ENCODE measurements at regions not wholly inside any gene's neighbourhood (a gene's known extent, or its start where the extent isn't known, plus 50 kb on each side); places are given as distances from the start of the nearest gene placed in this dataset.

- H3K4me3 ChIP-seq (ENCODE audit: insufficient read depth, low read length): no peak overlapping the region
- DNase-seq (ENCODE audit: insufficient read length, low spot score, missing footprints): no peak
- no peaks in the 10 kb centered on the region for H3K36me3 ChIP-seq (ENCODE audit: insufficient read depth, low read length)
- no peaks in the 10 kb centered on the region for H4K20me1 ChIP-seq (ENCODE audit: insufficient read depth, low read length)
- no peak for TF ChIP-seq CTCF (IDR thresholded peaks at IDR 0.05; ENCODE audit: extremely low read depth, low read depth, low read length)
- H3K4me2 ChIP-seq (ENCODE audit: insufficient read depth, low read length): no peak overlapping the region
- no peak overlapping the region for H2AFZ ChIP-seq (ENCODE audit: low read length)
- no peaks in the 10 kb centered on the region for H3K79me2 ChIP-seq (ENCODE audit: insufficient read depth, low read length)
- H3K4me1 ChIP-seq (ENCODE audit: insufficient read depth, low read length): no peaks in the 10 kb centered on the region
- H3K9me3 ChIP-seq (ENCODE audit: low read depth, low read length): no peaks in the 10 kb centered on the region
- H3K27me3 ChIP-seq (ENCODE audit: insufficient read depth, low read length): no peaks in the 10 kb centered on the region
- H3K27ac ChIP-seq (ENCODE audit: low read depth, low read length): no peak overlapping the region
Observed at GRCh38 chr5:44907396-44907795, 98.6 kb downstream of the MRPS30 start.

- DNase-seq (ENCODE audit: insufficient read length, low spot score, missing footprints): no peak
- Histone ChIP-seq H3K36me3 (ENCODE audit: insufficient read depth, low read length) (no peaks in the 10 kb centered on the region), H3K79me2 (ENCODE audit: insufficient read depth, low read length) (no peaks in the 10 kb centered on the region), H3K27ac (ENCODE audit: low read depth, low read length) (no peak overlapping the region), H2AFZ (ENCODE audit: low read length) (no peak overlapping the region), H3K4me2 (ENCODE audit: insufficient read depth, low read length) (no peak overlapping the region), H3K27me3 (ENCODE audit: insufficient read depth, low read length) (no peaks in the 10 kb centered on the region), H3K9me3 (ENCODE audit: low read depth, low read length) (no peaks in the 10 kb centered on the region), H3K4me3 (ENCODE audit: insufficient read depth, low read length) (no peak overlapping the region), H4K20me1 (ENCODE audit: insufficient read depth, low read length) (no peaks in the 10 kb centered on the region), H3K4me1 (ENCODE audit: insufficient read depth, low read length) (no peaks in the 10 kb centered on the region)
- TF ChIP-seq CTCF (IDR thresholded peaks at IDR 0.05; ENCODE audit: extremely low read depth, low read depth, low read length): no peak
Observed at GRCh38 chr5:44909004-44909403, 100.3 kb downstream of the MRPS30 start.

GRCh38 chr5:44911501-44911900, 102.8 kb downstream of the MRPS30 start:
- Histone ChIP-seq H3K36me3 (ENCODE audit: insufficient read depth, low read length) (no peaks in the 10 kb centered on the region), H2AFZ (ENCODE audit: low read length) (no peak overlapping the region), H3K27ac (ENCODE audit: low read depth, low read length) (no peak overlapping the region), H3K27me3 (ENCODE audit: insufficient read depth, low read length) (no peaks in the 10 kb centered on the region), H4K20me1 (ENCODE audit: insufficient read depth, low read length) (no peaks in the 10 kb centered on the region), H3K4me1 (ENCODE audit: insufficient read depth, low read length) (no peaks in the 10 kb centered on the region), H3K4me2 (ENCODE audit: insufficient read depth, low read length) (no peak overlapping the region), H3K79me2 (ENCODE audit: insufficient read depth, low read length) (no peaks in the 10 kb centered on the region), H3K4me3 (ENCODE audit: insufficient read depth, low read length) (no peak overlapping the region), H3K9me3 (ENCODE audit: low read depth, low read length) (no peaks in the 10 kb centered on the region)
- TF ChIP-seq CTCF (IDR thresholded peaks at IDR 0.05; ENCODE audit: extremely low read depth, low read depth, low read length): no peak
- DNase-seq (ENCODE audit: insufficient read length, low spot score, missing footprints): no peak

- DNase-seq (ENCODE audit: insufficient read length, low spot score, missing footprints): no peak
- H3K27ac ChIP-seq (ENCODE audit: low read depth, low read length): no peak overlapping the region
- no peak overlapping the region for H3K4me2 ChIP-seq (ENCODE audit: insufficient read depth, low read length)
- no peaks in the 10 kb centered on the region for H3K36me3 ChIP-seq (ENCODE audit: insufficient read depth, low read length)
- no peak overlapping the region for H2AFZ ChIP-seq (ENCODE audit: low read length)
- H3K4me3 ChIP-seq (ENCODE audit: insufficient read depth, low read length): no peak overlapping the region
- no peaks in the 10 kb centered on the region for H3K4me1 ChIP-seq (ENCODE audit: insufficient read depth, low read length)
- no peaks in the 10 kb centered on the region for H3K9me3 ChIP-seq (ENCODE audit: low read depth, low read length)
- H3K27me3 ChIP-seq (ENCODE audit: insufficient read depth, low read length): no peaks in the 10 kb centered on the region
- no peak for TF ChIP-seq CTCF (IDR thresholded peaks at IDR 0.05; ENCODE audit: extremely low read depth, low read depth, low read length)
- H4K20me1 ChIP-seq (ENCODE audit: insufficient read depth, low read length): no peaks in the 10 kb centered on the region
- H3K79me2 ChIP-seq (ENCODE audit: insufficient read depth, low read length): no peaks in the 10 kb centered on the region
Observed at GRCh38 chr5:44914221-44914620, 105.5 kb downstream of the MRPS30 start.
